HG03432 (cell line): ENCODE measurements at regions not wholly inside any gene's neighbourhood (a gene's known extent, or its start where the extent isn't known, plus 50 kb on each side); places are given as distances from the start of the nearest gene placed in this dataset.

Source experiments
- ATAC-seq: cut with Tn5 transposase; IDR thresholded peaks from one replicate; pipeline ENCODE4 v1.9.1; 2021; ENCODE audit warnings: mild to moderate bottlenecking, moderate library complexity; ENCODE audit not compliant: unreplicated experiment

DNA sequence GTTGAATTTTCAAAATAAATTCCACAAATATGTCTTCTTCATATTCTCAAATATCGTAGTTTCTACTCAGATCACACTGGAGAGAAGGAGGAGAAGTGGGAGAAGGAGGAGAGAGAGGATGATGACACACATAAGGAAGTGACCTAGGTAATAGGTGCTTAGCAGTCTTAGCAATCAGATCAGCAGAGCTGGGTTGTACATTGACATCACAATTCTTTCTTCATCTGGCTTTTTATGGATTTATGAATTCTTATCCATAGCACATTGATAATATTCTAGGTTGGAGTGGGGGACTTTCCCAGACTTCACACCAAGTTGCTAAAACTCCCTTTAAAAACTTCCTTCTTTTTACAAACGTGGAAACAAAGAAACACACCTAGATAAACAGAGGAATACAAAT lies 86.9 kb downstream of the FGF9 start:
- no peak for ATAC-seq

DNA sequence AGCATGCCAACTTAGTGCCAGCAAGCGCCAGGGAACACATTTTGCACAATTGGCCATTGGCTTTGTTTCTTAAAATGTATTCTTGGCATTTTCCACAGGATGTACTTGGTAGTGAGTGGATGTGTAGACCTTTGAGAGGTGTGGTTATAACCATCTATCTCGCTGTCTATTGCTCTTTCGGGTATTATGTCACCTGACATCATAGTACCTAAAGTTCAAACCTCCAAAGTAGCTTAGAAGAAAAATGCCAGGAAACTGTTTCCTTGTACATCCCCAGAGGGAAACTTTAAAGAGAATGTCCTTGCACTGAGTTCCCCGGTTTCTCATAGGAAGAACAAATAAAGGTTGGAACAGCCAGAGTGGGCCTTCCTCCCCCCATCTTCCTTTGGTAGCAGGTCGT lies 87.6 kb downstream of the FGF9 start:
- no peak for ATAC-seq

DNA sequence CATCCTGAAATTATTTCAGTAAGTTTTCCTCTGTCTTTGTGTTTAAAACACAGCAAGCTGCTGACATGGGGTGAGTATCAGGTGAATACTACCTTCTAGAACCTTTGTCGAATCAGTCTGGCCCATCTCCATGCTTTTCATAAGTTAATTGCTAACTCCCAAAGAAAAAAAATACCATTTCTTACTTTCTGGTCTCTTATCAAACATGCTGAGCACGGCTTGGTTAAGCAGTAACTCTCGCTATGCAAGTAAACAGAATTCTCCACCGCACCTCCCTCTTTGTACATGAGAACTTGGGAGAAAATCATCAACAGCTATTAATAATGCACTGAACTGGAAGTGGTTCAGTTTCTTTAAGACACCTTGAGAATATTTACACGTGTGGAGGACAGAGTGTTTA lies 88.6 kb downstream of the FGF9 start:
- ATAC-seq = no peak

GRCh38 chr13:21759911-21760310 lies 89.0 kb downstream of the FGF9 start:
- ATAC-seq = no peak

GRCh38 chr13:21761770-21762169 lies 90.9 kb downstream of the FGF9 start:
- no peak for ATAC-seq

GRCh38 chr13:21762512-21762911 lies 91.6 kb downstream of the FGF9 start:
- no peak for ATAC-seq

DNA sequence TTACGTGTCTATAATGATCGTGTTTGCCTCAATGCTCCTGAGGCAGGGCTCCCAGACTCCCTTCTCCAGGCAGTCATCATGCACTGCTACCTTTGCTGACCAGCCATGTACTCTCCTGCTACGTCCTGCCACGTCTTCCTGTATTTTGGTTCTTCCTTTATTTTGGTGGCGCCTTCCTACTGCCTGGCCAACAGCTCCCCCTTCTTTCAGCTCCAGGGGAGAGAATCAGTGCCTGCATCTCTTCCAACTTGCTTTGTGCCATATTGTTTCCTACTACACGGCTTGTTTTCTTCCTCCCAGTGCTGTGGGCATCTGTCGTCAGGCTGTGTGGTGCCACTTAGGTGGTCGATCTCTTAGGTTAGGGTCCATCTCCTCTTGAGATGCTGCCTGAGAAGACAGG lies 96.2 kb downstream of the FGF9 start:
- ATAC-seq = no peak

DNA sequence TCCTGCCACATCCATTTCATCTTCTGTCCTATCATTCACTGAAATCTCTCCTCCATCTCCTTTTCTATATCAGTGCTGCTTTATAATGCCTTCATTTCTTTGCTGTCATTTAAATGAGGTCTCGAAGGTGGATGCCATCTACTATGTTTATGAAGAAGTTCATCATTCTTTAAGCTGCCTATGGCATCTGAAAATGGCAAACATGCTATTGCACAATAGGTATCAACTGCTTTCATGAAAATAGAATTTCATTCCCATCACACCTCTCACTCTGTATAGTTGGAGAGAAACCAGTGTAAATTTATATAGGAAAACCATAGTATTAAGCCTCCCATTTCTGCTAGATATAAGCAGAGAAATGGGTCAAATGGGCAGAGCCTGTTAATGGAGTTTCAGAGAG lies 100.2 kb downstream of the FGF9 start:
- no peak for ATAC-seq

- ATAC-seq = no peak
Measured at GRCh38 chr13:21777166-21777565, 106.3 kb downstream of the FGF9 start.

- ATAC-seq = no peak
Measured at GRCh38 chr13:21777813-21778212, 106.9 kb downstream of the FGF9 start.

- no peak for ATAC-seq
Measured at GRCh38 chr13:21782736-21783135, 111.9 kb downstream of the FGF9 start.

DNA sequence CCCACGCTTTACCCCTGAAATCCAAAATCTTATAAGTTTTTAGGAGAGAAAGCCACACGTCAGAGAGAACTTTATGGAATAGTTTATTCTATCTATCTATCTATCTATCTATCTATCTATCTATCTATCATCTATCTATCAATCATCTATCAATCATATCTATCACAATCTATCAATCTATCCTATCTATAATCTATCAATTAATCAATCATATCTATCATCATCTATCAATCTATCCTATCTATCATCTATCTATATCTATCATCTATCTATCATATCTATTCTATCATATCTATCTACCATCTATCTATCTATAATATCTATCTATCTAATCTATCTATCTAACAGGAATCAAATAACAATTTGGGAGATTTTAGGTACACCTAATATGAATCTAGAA lies 115.1 kb downstream of the FGF9 start:
- no peak for ATAC-seq

DNA sequence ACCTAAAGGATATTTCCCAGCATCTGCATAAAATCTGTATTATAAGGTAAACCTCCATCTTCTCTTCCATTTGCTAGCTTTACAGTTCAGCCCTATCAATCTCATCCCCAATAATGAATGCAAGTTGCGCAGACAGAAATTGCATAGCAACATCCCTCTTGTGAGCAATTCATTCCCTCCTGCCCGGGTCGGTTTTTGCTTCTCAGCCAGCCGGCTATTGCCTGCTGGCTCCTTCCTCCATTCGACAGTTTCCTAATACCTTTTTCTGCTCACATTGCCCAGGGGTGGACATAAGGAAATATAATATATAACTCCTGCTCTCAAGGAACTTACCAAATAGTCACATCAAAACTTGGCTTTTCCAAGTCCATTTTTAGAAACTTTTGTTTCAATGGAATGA lies 125.2 kb downstream of the FGF9 start:
- ATAC-seq = no peak

GRCh38 chr13:21796775-21797514 lies 126.1 kb downstream of the FGF9 start:
- ATAC-seq = no peak

DNA sequence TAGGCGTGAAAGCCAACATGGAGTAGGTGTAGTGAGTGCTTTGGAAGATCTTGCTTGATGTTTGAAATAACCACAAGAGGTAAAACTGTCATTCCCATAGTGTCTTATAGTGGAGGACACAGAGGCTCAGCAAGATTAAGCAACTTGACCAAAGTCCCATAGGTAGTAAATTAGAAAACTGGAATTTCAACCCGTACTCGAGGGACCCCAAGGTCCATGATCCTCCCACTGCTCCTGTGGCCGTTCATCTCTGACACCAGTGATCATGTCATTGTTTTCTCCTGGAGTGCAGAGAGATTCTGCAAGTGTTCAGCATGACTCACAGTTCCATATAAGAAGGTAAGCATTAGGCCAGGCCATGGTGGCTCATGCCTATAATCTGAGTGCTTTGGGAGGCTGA lies 126.9 kb downstream of the FGF9 start:
- ATAC-seq = no peak

DNA sequence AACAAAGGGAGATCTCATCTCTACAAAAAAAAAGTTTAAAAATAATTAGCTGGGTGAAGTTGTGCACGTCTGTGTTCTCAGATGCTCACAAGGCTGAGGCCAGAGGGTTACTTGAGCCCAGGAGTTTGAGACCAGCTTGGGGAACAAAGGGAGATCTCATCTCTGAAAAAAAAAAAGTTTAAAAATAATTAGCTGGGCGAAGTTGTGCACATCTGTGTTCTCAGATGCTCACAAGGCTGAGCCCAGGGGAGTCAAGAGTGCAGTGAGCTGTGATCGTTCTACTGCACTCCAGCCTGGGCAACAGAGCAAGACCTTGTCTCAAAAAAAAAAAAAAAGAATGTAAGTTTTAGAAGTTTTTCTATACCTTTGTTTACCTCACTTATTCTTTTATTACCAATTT lies 127.3 kb downstream of the FGF9 start:
- ATAC-seq = no peak

DNA sequence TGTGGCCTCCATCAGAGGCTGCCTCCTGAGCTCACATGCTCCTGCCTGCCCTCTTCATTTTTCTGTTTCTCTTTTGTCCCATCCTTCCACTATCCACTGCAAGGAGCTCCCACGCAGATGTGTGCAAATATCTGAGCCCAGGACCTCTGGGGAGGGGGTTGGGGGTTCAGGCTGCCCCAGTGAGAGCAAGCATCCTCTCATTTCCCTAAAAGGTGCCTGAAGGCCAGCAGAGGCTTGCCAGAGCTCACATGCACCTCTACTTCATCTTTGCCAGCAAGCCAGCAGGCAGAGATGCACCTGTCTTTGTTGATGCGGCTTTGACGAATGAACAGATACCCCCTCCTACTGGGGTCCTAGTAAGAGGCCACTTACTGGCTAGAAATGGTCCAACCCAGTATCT lies 128.8 kb downstream of the FGF9 start:
- no peak for ATAC-seq

GRCh38 chr13:21800837-21801616 lies 130.2 kb downstream of the FGF9 start:
- ATAC-seq = no peak

GRCh38 chr13:21805733-21806132 lies 134.9 kb downstream of the FGF9 start:
- ATAC-seq = no peak

- ATAC-seq = no peak
Measured at GRCh38 chr13:21812192-21812626, 141.3 kb downstream of the FGF9 start.

DNA sequence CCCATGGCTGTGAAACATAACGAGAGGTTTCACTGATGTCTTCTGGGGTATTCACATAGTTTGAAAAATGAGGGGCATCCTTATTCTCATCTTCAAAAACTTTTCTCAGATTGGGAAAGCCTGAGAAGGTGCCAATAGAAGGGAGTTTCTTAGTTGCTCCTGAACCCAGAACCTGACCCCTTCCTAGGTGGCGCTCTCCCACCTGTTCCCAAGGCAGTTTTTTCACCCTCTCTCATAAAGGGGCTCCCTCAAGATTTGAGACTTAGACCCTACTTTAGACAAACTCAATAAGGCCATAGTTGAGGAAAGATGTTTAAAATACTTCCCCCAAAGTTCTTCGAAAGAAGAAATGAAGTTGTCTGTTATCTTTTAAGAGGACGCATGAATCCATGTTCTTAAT lies 142.2 kb downstream of the FGF9 start:
- no peak for ATAC-seq

DNA sequence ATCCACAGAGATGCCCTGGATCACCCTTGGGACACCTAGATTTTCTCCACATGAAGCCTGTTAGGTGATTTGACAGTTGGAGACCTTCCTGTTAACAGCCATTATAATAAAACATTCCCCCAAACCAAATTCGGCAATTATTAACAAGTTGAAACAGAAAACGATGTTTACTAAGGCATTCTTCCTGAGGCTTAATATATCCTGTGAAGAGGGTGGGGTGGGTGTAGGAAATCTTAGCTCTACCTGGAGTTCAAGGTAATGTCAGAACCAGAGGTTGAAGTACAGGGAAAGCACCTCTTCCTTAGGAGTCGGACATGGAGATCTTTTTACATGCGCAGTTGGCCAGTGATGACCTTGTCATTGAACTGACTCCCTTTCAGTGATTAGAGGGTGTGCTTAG lies 143.0 kb downstream of the FGF9 start:
- no peak for ATAC-seq
